Gastrocnemius medialis (tissue), 4 donors: ENCODE measurements at regions not wholly inside any gene's neighbourhood (a gene's known extent, or its start where the extent isn't known, plus 50 kb on each side); places are given as distances from the start of the nearest gene placed in this dataset.

Source experiments
- POLR2A ChIP-seq, 2 donors: fragments of 450-650 bp; IDR thresholded peaks; one replicate each; pipeline ENCODE4 v1.6.1; 2017; ENCODE audit warnings: antibody characterized with exemption in 2 of 2, mild to moderate bottlenecking in 2 of 2, moderate library complexity in 2 of 2
- TF ChIP-seq, protein P1 (sequence below), 5 experiments: fragments of 450-650 bp in 3 of 5; fragments of 200-600 bp in 2 of 5; sonication (generic) in 2 of 5; IDR thresholded peaks in 4 of 5; conservative IDR thresholded peaks in 1 of 5; 1 replicate in 4 of 5; 2 replicates in 1 of 5; pipeline ENCODE4 v1.5.1; 2016 to 2019; ENCODE audit warnings: antibody characterized with exemption in 5 of 5, mild to moderate bottlenecking in 3 of 5, moderate library complexity in 3 of 5

DNA sequence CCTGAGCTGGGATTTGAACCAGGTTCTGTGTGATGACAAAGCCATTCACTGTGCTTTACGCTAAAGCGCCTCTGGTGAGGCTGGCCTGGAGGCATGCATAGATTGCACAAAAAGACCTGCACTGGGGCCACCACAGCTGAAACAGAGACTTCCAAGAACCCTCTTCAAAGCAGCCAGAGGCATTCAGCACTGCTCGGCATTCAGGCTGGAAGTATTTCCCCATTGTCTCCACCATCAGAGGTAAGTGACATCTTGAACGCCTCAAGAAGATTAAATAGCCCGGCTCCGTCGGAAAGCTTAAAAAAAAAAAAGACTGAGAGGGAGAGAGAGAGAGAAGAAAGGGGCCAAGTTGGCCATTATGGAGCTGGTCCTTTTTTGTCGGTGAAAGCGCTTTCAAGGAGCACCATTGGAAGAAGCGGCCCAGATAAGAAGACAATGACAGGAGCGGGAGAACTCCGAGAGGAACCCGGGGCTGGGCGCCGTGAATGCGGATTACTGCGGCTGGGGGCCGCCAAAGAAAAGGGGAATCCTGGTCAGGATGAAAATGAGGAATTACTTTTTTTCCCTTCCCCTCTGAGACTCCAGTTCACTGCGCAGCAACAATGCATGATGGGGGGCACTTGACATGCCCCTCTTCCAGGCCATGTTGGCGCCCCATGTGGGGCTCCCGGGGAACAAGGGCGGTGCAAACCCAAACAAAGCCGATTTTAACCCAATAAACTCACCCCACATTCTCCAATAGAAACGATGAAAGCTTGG is 228.3 kb downstream of the MYCN start:
- TF ChIP-seq POLR2A (IDR thresholded peaks at IDR 0.05) = no peak
- TF ChIP-seq, protein P1, sequence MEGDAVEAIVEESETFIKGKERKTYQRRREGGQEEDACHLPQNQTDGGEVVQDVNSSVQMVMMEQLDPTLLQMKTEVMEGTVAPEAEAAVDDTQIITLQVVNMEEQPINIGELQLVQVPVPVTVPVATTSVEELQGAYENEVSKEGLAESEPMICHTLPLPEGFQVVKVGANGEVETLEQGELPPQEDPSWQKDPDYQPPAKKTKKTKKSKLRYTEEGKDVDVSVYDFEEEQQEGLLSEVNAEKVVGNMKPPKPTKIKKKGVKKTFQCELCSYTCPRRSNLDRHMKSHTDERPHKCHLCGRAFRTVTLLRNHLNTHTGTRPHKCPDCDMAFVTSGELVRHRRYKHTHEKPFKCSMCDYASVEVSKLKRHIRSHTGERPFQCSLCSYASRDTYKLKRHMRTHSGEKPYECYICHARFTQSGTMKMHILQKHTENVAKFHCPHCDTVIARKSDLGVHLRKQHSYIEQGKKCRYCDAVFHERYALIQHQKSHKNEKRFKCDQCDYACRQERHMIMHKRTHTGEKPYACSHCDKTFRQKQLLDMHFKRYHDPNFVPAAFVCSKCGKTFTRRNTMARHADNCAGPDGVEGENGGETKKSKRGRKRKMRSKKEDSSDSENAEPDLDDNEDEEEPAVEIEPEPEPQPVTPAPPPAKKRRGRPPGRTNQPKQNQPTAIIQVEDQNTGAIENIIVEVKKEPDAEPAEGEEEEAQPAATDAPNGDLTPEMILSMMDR (IDR thresholded peaks at IDR 0.05 in 4 of 5, conservative IDR thresholded peaks at IDR 0.05 in 1 of 5) = no peak
